DND-41 (cell line): ENCODE measurements at regions not wholly inside any gene's neighbourhood (a gene's known extent, or its start where the extent isn't known, plus 50 kb on each side); places are given as distances from the start of the nearest gene placed in this dataset.

Experiments
- ATAC-seq: fragments of 200-7000 bp; cut with Tn5 transposase; 3 replicates; pipeline ENCODE4 v1.9.1; 2021; ENCODE audit warnings: low read depth; ENCODE audit not compliant: insufficient read depth
- DNase-seq: peaks from one replicate; pipeline ENCODE4 v3.0.0-alpha.2; 2020
- H2AFZ ChIP-seq: 2 replicates; pipeline ENCODE4 v1.6.0; 2012; ENCODE audit warnings: low read depth, low read length
- H3K27ac ChIP-seq: 2 replicates; pipeline ENCODE4 v1.5.1; 2012; ENCODE audit warnings: low read length, inconsistent platforms
- H3K27me3 ChIP-seq: fragments of 200-600 bp; sonication (generic); 2 replicates; pipeline ENCODE4 v1.6.0; 2012; ENCODE audit warnings: low read length, mild to moderate bottlenecking, inconsistent platforms; ENCODE audit not compliant: insufficient read depth, poor library complexity
- H3K36me3 ChIP-seq: 2 replicates; pipeline ENCODE4 v1.5.1; 2012; ENCODE audit warnings: low read length, inconsistent platforms; ENCODE audit not compliant: insufficient read depth
- H3K4me1 ChIP-seq: 2 replicates; pipeline ENCODE4 v1.5.1; 2012; ENCODE audit warnings: mild to moderate bottlenecking, low read length; ENCODE audit not compliant: insufficient read depth
- H3K4me2 ChIP-seq: 2 replicates; pipeline ENCODE4 v1.6.0; 2012; ENCODE audit warnings: mild to moderate bottlenecking, moderate library complexity, low read length, inconsistent platforms; ENCODE audit not compliant: insufficient read depth
- H3K4me3 ChIP-seq, 2 experiments: fragments of 200-600 bp in 1 of 2; shearing (Covaris generic) in 1 of 2; 2 replicates each; pipeline ENCODE4 v1.5.1; 2012 to 2016; ENCODE audit warnings: inconsistent platforms in 2 of 2, low read length in 2 of 2, mild to moderate bottlenecking in 2 of 2, low read depth in 1 of 2, moderate library complexity in 1 of 2
- H3K79me2 ChIP-seq: 2 replicates; pipeline ENCODE4 v1.6.0; 2012; ENCODE audit warnings: low read length, inconsistent platforms; ENCODE audit not compliant: insufficient read depth
- H3K9ac ChIP-seq: 2 replicates; pipeline ENCODE4 v1.6.0; 2012; ENCODE audit warnings: low read depth, mild to moderate bottlenecking, inconsistent platforms, low read length, moderate library complexity
- H3K9me3 ChIP-seq: 2 replicates; pipeline ENCODE4 v1.5.1; 2012; ENCODE audit warnings: low read length, moderate library complexity, mild to moderate bottlenecking, inconsistent platforms; ENCODE audit not compliant: insufficient read depth, severe bottlenecking
- H4K20me1 ChIP-seq: 2 replicates; pipeline ENCODE4 v1.6.0; 2012; ENCODE audit warnings: low read length; ENCODE audit not compliant: insufficient read depth
- CTCF ChIP-seq: IDR thresholded peaks from 2 replicates; pipeline ENCODE4 v1.5.1; 2012; ENCODE audit warnings: borderline replicate concordance, low read length, moderate library complexity, mild to moderate bottlenecking; ENCODE audit not compliant: poor library complexity, severe bottlenecking; ENCODE audit errors: extremely low read depth
- EZH2 ChIP-seq: IDR thresholded peaks from 3 replicates; pipeline ENCODE4 v1.6.1; 2012; ENCODE audit warnings: borderline replicate concordance, low read depth, mild to moderate bottlenecking, moderate library complexity, low read length, inconsistent platforms; ENCODE audit not compliant: severe bottlenecking

- H3K4me3 ChIP-seq, result no peak overlapping the region
- no peaks in the 10 kb centered on the region for H3K9me3 ChIP-seq
- no peaks in the 10 kb centered on the region for H3K4me1 ChIP-seq
- no peak overlapping the region for H3K27ac ChIP-seq
- H4K20me1 ChIP-seq, result no peaks in the 10 kb centered on the region
- no peaks in the 10 kb centered on the region for H3K36me3 ChIP-seq
- no peaks in the 10 kb centered on the region for H3K79me2 ChIP-seq
- DNase-seq (no peak), ATAC-seq (no peak)
- H3K9ac ChIP-seq, result no peak overlapping the region
- H3K4me2 ChIP-seq, result no peak overlapping the region
- no peaks in the 10 kb centered on the region for H3K27me3 ChIP-seq
- no peak overlapping the region for H2AFZ ChIP-seq
- TF ChIP-seq CTCF (no peak), EZH2 (no peak)
Measured at GRCh38 chr19:31538879-31539278, 189.6 kb upstream of the TSHZ3 start.

GRCh38 chr19:31539386-31539785, 190.2 kb upstream of the TSHZ3 start:
- no peaks in the 10 kb centered on the region for H3K9me3 ChIP-seq
- H3K9ac ChIP-seq, result no peak overlapping the region
- no peak for DNase-seq
- no peak overlapping the region for H3K4me3 ChIP-seq
- no peaks in the 10 kb centered on the region for H3K4me1 ChIP-seq
- no peak for TF ChIP-seq EZH2
- no peak for TF ChIP-seq CTCF
- no peaks in the 10 kb centered on the region for H3K79me2 ChIP-seq
- ATAC-seq, result no peak
- no peak overlapping the region for H3K4me2 ChIP-seq
- no peaks in the 10 kb centered on the region for H4K20me1 ChIP-seq
- no peak overlapping the region for H2AFZ ChIP-seq
- no peaks in the 10 kb centered on the region for H3K36me3 ChIP-seq
- no peak overlapping the region for H3K27ac ChIP-seq
- H3K27me3 ChIP-seq, result no peaks in the 10 kb centered on the region

GRCh38 chr19:31541396-31541795, 192.2 kb upstream of the TSHZ3 start:
- Histone ChIP-seq H3K36me3 (no peaks in the 10 kb centered on the region), H3K79me2 (no peaks in the 10 kb centered on the region), H3K27ac (no peak overlapping the region), H3K4me2 (no peak overlapping the region), H3K9me3 (no peaks in the 10 kb centered on the region), H3K4me3 (no peak overlapping the region), H3K27me3 (no peaks in the 10 kb centered on the region), H2AFZ (no peak overlapping the region), H3K4me1 (no peaks in the 10 kb centered on the region), H3K9ac (no peak overlapping the region), H4K20me1 (no peaks in the 10 kb centered on the region)
- TF ChIP-seq EZH2, result no peak
- TF ChIP-seq CTCF, result no peak
- DNase-seq, result no peak
- no peak for ATAC-seq

- no peak overlapping the region for H2AFZ ChIP-seq
- H3K4me3 ChIP-seq, result no peak overlapping the region
- H3K27me3 ChIP-seq, result no peaks in the 10 kb centered on the region
- no peaks in the 10 kb centered on the region for H3K36me3 ChIP-seq
- no peak overlapping the region for H3K27ac ChIP-seq
- TF ChIP-seq EZH2 (no peak), CTCF (no peak)
- DNase-seq, result no peak
- no peaks in the 10 kb centered on the region for H3K79me2 ChIP-seq
- ATAC-seq, result no peak
- no peak overlapping the region for H3K9ac ChIP-seq
- no peaks in the 10 kb centered on the region for H4K20me1 ChIP-seq
- no peak overlapping the region for H3K4me2 ChIP-seq
- H3K9me3 ChIP-seq, result no peaks in the 10 kb centered on the region
- no peaks in the 10 kb centered on the region for H3K4me1 ChIP-seq
Measured at GRCh38 chr19:31543456-31543855, 194.2 kb upstream of the TSHZ3 start.
